HEK293T (cell line): ENCODE measurements at regions not wholly inside any gene's neighbourhood (a gene's known extent, or its start where the extent isn't known, plus 50 kb on each side); places are given as distances from the start of the nearest gene placed in this dataset.

ENCODE experiments used
- CTCF ChIA-PET: fragments of 350-600 bp; formaldehyde crosslinking; extraction: SDS; loops from one replicate; lab custom pipeline; 2021; ENCODE audit warnings: antibody characterized with exemption, inconsistent platforms; lab: Yijun Ruan, JAX
- POLR2A ChIA-PET: fragments of 350-600 bp; formaldehyde crosslinking; extraction: SDS; loops from one replicate; lab custom pipeline; 2020; ENCODE audit warnings: antibody characterized with exemption, inconsistent platforms; lab: Yijun Ruan, JAX
- DNase-seq: peaks from one replicate; pipeline ENCODE4 v3.0.0; 2012; ENCODE audit warnings: mixed read lengths; ENCODE audit errors: extremely low spot score
- ARNT ChIP-seq: fragments of 450-650 bp; IDR thresholded peaks from 2 replicates; pipeline ENCODE4 v1.6.1; 2017; ENCODE audit warnings: mild to moderate bottlenecking
- BHLHE40 ChIP-seq: fragments of 450-650 bp; IDR thresholded peaks from 2 replicates; pipeline ENCODE4 v1.6.1; 2016; ENCODE audit warnings: mild to moderate bottlenecking, moderate library complexity, borderline replicate concordance
- CTBP1 ChIP-seq: fragments of 450-650 bp; IDR thresholded peaks from 2 replicates; pipeline ENCODE4 v1.6.1; 2016; ENCODE audit warnings: borderline replicate concordance
- ELF4 ChIP-seq: fragments of 450-650 bp; IDR thresholded peaks from 2 replicates; pipeline ENCODE4 v1.6.1; 2017; ENCODE audit warnings: antibody characterized with exemption
- FOXA1 ChIP-seq: fragments of 450-650 bp; IDR thresholded peaks from 2 replicates; pipeline ENCODE4 v1.6.1; 2016; ENCODE audit warnings: mild to moderate bottlenecking
- FOXK2 ChIP-seq: fragments of 450-650 bp; IDR thresholded peaks from 2 replicates; pipeline ENCODE4 v1.6.1; 2016; ENCODE audit warnings: mild to moderate bottlenecking
- FOXM1 ChIP-seq: fragments of 450-650 bp; IDR thresholded peaks from 2 replicates; pipeline ENCODE4 v1.6.1; 2017; ENCODE audit warnings: mild to moderate bottlenecking, borderline replicate concordance
- HDGF ChIP-seq: fragments of 450-650 bp; IDR thresholded peaks from 2 replicates; pipeline ENCODE4 v1.6.1; 2017; ENCODE audit warnings: antibody characterized with exemption, borderline replicate concordance
- L3MBTL2 ChIP-seq: fragments of 450-650 bp; conservative IDR thresholded peaks from 2 replicates; pipeline ENCODE4 v1.6.1; 2016; ENCODE audit warnings: mild to moderate bottlenecking
- LEF1 ChIP-seq: fragments of 450-650 bp; IDR thresholded peaks from 2 replicates; pipeline ENCODE4 v1.6.1; 2017; ENCODE audit warnings: mild to moderate bottlenecking, borderline replicate concordance
- NFRKB ChIP-seq: fragments of 450-650 bp; IDR thresholded peaks from 2 replicates; pipeline ENCODE4 v1.6.1; 2016; ENCODE audit warnings: mild to moderate bottlenecking, moderate library complexity
- PKNOX1 ChIP-seq: fragments of 450-650 bp; IDR thresholded peaks from 2 replicates; pipeline ENCODE4 v1.6.1; 2016
- SP1 ChIP-seq: fragments of 450-650 bp; IDR thresholded peaks from 2 replicates; pipeline ENCODE4 v1.6.1; 2017
- SUZ12 ChIP-seq: fragments of 450-650 bp; IDR thresholded peaks from 2 replicates; pipeline ENCODE4 v1.6.1; 2016; ENCODE audit warnings: mild to moderate bottlenecking
- TARDBP ChIP-seq: fragments of 450-650 bp; IDR thresholded peaks from 2 replicates; pipeline ENCODE4 v1.6.1; 2016
- ZNF384 ChIP-seq: fragments of 450-650 bp; IDR thresholded peaks from 2 replicates; pipeline ENCODE4 v1.6.1; 2016

- no peak for DNase-seq
- ChIA-PET CTCF (no interaction called here), POLR2A (no interaction called here)
- TF ChIP-seq BHLHE40: no peak
- no peak for TF ChIP-seq ELF4
- TF ChIP-seq HDGF: no peak
- TF ChIP-seq SP1: no peak
- no peak for TF ChIP-seq CTBP1
- TF ChIP-seq FOXA1: no peak
- TF ChIP-seq L3MBTL2: no peak
- TF ChIP-seq FOXK2: no peak
- TF ChIP-seq TARDBP: no peak
- TF ChIP-seq PKNOX1: no peak
- TF ChIP-seq SUZ12: no peak
These were observed 305.7 kb downstream of the SETD4 start for GRCh38 chr21:35754583-35754982.

DNA sequence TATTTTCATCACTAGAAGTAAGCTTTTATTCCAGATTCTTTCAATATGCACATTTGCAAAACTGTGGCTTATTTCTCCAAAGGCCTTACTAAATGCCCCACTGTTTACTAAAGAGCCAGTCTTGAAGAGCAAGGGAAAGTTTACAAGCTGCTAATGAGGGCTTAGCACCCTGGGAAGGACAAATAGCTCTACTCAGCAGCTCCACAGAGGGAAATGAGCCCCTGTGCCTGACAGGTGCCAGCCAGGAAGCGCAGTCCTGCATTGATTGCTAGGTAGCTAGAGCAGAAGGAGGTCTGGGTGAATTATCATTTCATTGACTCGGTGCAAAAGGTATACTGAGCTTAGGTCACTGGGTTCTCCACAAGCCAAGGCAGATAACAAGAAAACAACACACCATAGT is 307.0 kb downstream of the SETD4 start:
- ChIA-PET CTCF (no interaction called here), POLR2A (no interaction called here)
- TF ChIP-seq FOXM1: no peak
- no peak for DNase-seq

GRCh38 chr21:35751171-35751570 is 309.2 kb downstream of the SETD4 start:
- ChIA-PET POLR2A (no interaction called here), CTCF (no interaction called here)
- TF ChIP-seq L3MBTL2 (no peak), CTBP1 (no peak), TARDBP (no peak), SP1 (no peak), HDGF (no peak), ARNT (no peak), FOXA1 (no peak), NFRKB (no peak), ELF4 (no peak), FOXK2 (no peak), BHLHE40 (no peak), LEF1 (no peak), FOXM1 (no peak), ZNF384 (no peak), PKNOX1 (no peak), SUZ12 (no peak)
- DNase-seq: no peak

GRCh38 chr21:35749904-35750303 is 310.4 kb downstream of the SETD4 start:
- TF ChIP-seq L3MBTL2 (no peak), SUZ12 (no peak)
- DNase-seq: no peak
- ChIA-PET POLR2A (no interaction called here), CTCF (no interaction called here)

- POLR2A ChIA-PET: no interaction called here
- no peak for DNase-seq
- CTCF ChIA-PET: no interaction called here
- no peak for TF ChIP-seq ELF4
- TF ChIP-seq PKNOX1: no peak
- TF ChIP-seq TARDBP: no peak
- no peak for TF ChIP-seq NFRKB
- TF ChIP-seq ARNT: no peak
- no peak for TF ChIP-seq FOXA1
- no peak for TF ChIP-seq FOXK2
- TF ChIP-seq LEF1: no peak
- TF ChIP-seq BHLHE40: no peak
- no peak for TF ChIP-seq FOXM1
- TF ChIP-seq ZNF384: no peak
- TF ChIP-seq SP1: no peak
- TF ChIP-seq HDGF: no peak
- no peak for TF ChIP-seq CTBP1
These were observed 311.5 kb downstream of the SETD4 start for GRCh38 chr21:35748678-35749314.

- TF ChIP-seq ELF4 (no peak), FOXK2 (no peak), NFRKB (no peak), FOXM1 (no peak), PKNOX1 (no peak), HDGF (no peak), ARNT (no peak), SUZ12 (no peak), L3MBTL2 (no peak), BHLHE40 (no peak), FOXA1 (no peak)
- no peak for DNase-seq
- POLR2A ChIA-PET: interaction anchor here (0.5 kb wide), 1 partner anchor 721 kb away, joined by 3 read pairs; no protein-coding TSS in a partner anchor
- CTCF ChIA-PET: no interaction called here
These were observed 316.8 kb downstream of the SETD4 start for GRCh38 chr21:35743571-35743970.
